Activated T-helper 2 cell treated with anti-CD3 and anti-CD28 coated beads, Interferon-gamma antibody, Interleukin-2, Interleukin-4, amounts not matched to agents 10 μg/mL and 5 μg/mL and 100 μg/mL, durations not matched to agents 14 hours and 24 hours and 36 hours (primary cell): ENCODE measurements at regions not wholly inside any gene's neighbourhood (a gene's known extent, or its start where the extent isn't known, plus 50 kb on each side); places are given as distances from the start of the nearest gene placed in this dataset.

Source experiments
- DNase-seq: peaks from one replicate; pipeline ENCODE4 v3.0.0; 2021; ENCODE audit warnings: low spot score
- H3K27ac Mint-ChIP-seq: one replicate; pipeline ENCODE4 v1.8.0; 2021; ENCODE audit warnings: mixed read lengths
- H3K27me3 Mint-ChIP-seq: one replicate; pipeline ENCODE4 v1.8.0; 2021; ENCODE audit warnings: low read depth, mixed read lengths
- H3K36me3 Mint-ChIP-seq: one replicate; pipeline ENCODE4 v1.8.0; 2021; ENCODE audit warnings: low read depth, mixed read lengths
- H3K4me1 Mint-ChIP-seq: one replicate; pipeline ENCODE4 v1.8.0; 2021; ENCODE audit warnings: low read depth, mixed read lengths
- H3K4me3 Mint-ChIP-seq: one replicate; pipeline ENCODE4 v1.8.0; 2021; ENCODE audit warnings: low read depth, mild to moderate bottlenecking, moderate library complexity, mixed read lengths
- H3K9me3 Mint-ChIP-seq: one replicate; pipeline ENCODE4 v1.8.0; 2021; ENCODE audit warnings: mixed read lengths
- intact Hi-C: fragments of 100-400 bp; cut with micrococcal nuclease; formaldehyde crosslinking; loops from one replicate; pipeline ENCODE4 v1.15.1; 2023

GRCh38 chr2:42954227-42954962 lies 162.0 kb upstream of the HAAO start:
- Mint-ChIP-seq H3K27ac (no peak overlapping the region), H3K4me1 (no peaks in the 10 kb centered on the region), H3K9me3 (no peaks in the 10 kb centered on the region), H3K36me3 (no peaks in the 10 kb centered on the region), H3K4me3 (no peak overlapping the region), H3K27me3 (peaks cover 3% of the 10 kb centered on the region)
- no peak for DNase-seq
- intact Hi-C loops, result no loop called here

GRCh38 chr2:42953216-42953615 lies 160.8 kb upstream of the HAAO start:
- no peaks in the 10 kb centered on the region for H3K4me1 Mint-ChIP-seq
- intact Hi-C loops, result no loop called here
- H3K9me3 Mint-ChIP-seq, result no peaks in the 10 kb centered on the region
- peaks cover 3% of the 10 kb centered on the region for H3K27me3 Mint-ChIP-seq
- DNase-seq, result no peak
- H3K36me3 Mint-ChIP-seq, result no peaks in the 10 kb centered on the region
- no peak overlapping the region for H3K4me3 Mint-ChIP-seq
- no peak overlapping the region for H3K27ac Mint-ChIP-seq

- peaks cover 3% of the 10 kb centered on the region for H3K27me3 Mint-ChIP-seq
These were observed 159.0 kb upstream of the HAAO start for GRCh38 chr2:42951263-42951938.

GRCh38 chr2:42949125-42949524 lies 156.7 kb upstream of the HAAO start:
- no peak overlapping the region for H3K4me3 Mint-ChIP-seq
- H3K9me3 Mint-ChIP-seq, result no peaks in the 10 kb centered on the region
- intact Hi-C loops, result loop anchor here (5.0 to 10.0 kb wide), 3 partner anchors 124 to 658 kb away; no protein-coding TSS in a partner anchor
- H3K27me3 Mint-ChIP-seq, result peaks cover 3% of the 10 kb centered on the region
- peaks cover 3% of the 10 kb centered on the region for H3K4me1 Mint-ChIP-seq
- DNase-seq, result no peak
- no peak overlapping the region for H3K27ac Mint-ChIP-seq
- H3K36me3 Mint-ChIP-seq, result no peaks in the 10 kb centered on the region

More at GRCh38 chr2:42951263-42951938, 159.0 kb upstream of the HAAO start:
- Mint-ChIP-seq H3K4me3 (no peak overlapping the region), H3K36me3 (no peaks in the 10 kb centered on the region), H3K27ac (no peak overlapping the region), H3K9me3 (no peaks in the 10 kb centered on the region), H3K4me1 (peaks cover 3% of the 10 kb centered on the region)
- no peak for DNase-seq
- intact Hi-C loops, result no loop called here

- intact Hi-C loops, result loop anchor here (2.0 to 10.0 kb wide), 6 partner anchors 123 to 659 kb away; no protein-coding TSS in a partner anchor
- peaks cover 3% of the 10 kb centered on the region for H3K4me1 Mint-ChIP-seq
- no peak for DNase-seq
- peaks cover 3% of the 10 kb centered on the region for H3K27me3 Mint-ChIP-seq
- no peak overlapping the region for H3K27ac Mint-ChIP-seq
- no peaks in the 10 kb centered on the region for H3K9me3 Mint-ChIP-seq
- no peaks in the 10 kb centered on the region for H3K36me3 Mint-ChIP-seq
- no peak overlapping the region for H3K4me3 Mint-ChIP-seq
These were observed 155.6 kb upstream of the HAAO start for GRCh38 chr2:42947809-42948600.

GRCh38 chr2:42944779-42945415 lies 152.5 kb upstream of the HAAO start:
- H3K9me3 Mint-ChIP-seq, result no peaks in the 10 kb centered on the region
- no peak overlapping the region for H3K27ac Mint-ChIP-seq
- DNase-seq, result no peak
- no peak overlapping the region for H3K4me3 Mint-ChIP-seq
- H3K27me3 Mint-ChIP-seq, result peaks cover 2% of the 10 kb centered on the region
- peaks cover 3% of the 10 kb centered on the region for H3K4me1 Mint-ChIP-seq
- H3K36me3 Mint-ChIP-seq, result no peaks in the 10 kb centered on the region
- intact Hi-C loops, result loop anchor here (5.0 to 10.0 kb wide), 3 partner anchors 120 to 662 kb away; no protein-coding TSS in a partner anchor

GRCh38 chr2:42942990-42943493 lies 150.7 kb upstream of the HAAO start:
- no peak for DNase-seq
- H3K27me3 Mint-ChIP-seq, result peaks cover 2% of the 10 kb centered on the region
- no peak overlapping the region for H3K27ac Mint-ChIP-seq
- intact Hi-C loops, result loop anchor here (10.0 kb wide), 1 partner anchor 118 kb away; no protein-coding TSS in a partner anchor
- H3K36me3 Mint-ChIP-seq, result no peaks in the 10 kb centered on the region
- no peak overlapping the region for H3K4me3 Mint-ChIP-seq
- no peaks in the 10 kb centered on the region for H3K9me3 Mint-ChIP-seq
- H3K4me1 Mint-ChIP-seq, result peaks cover 3% of the 10 kb centered on the region

GRCh38 chr2:42942214-42942989 lies 150.0 kb upstream of the HAAO start:
- no peak overlapping the region for H3K4me3 Mint-ChIP-seq
- intact Hi-C loops, result loop anchor here (10.0 kb wide), 1 partner anchor 118 kb away; no protein-coding TSS in a partner anchor

GRCh38 chr2:42941633-42942176 lies 149.3 kb upstream of the HAAO start:
- no peak for DNase-seq
- no peaks in the 10 kb centered on the region for H3K36me3 Mint-ChIP-seq
- no peak overlapping the region for H3K27ac Mint-ChIP-seq
- no peak overlapping the region for H3K4me3 Mint-ChIP-seq
- no peaks in the 10 kb centered on the region for H3K4me1 Mint-ChIP-seq
- H3K9me3 Mint-ChIP-seq, result no peaks in the 10 kb centered on the region
- intact Hi-C loops, result loop anchor here (10.0 kb wide), 1 partner anchor 117 kb away; no protein-coding TSS in a partner anchor
- peaks cover 2% of the 10 kb centered on the region for H3K27me3 Mint-ChIP-seq

More at GRCh38 chr2:42942214-42942989, 150.0 kb upstream of the HAAO start:
- Mint-ChIP-seq H3K36me3 (no peaks in the 10 kb centered on the region), H3K9me3 (no peaks in the 10 kb centered on the region), H3K4me1 (peaks cover 3% of the 10 kb centered on the region), H3K27ac (no peak overlapping the region), H3K27me3 (peaks cover 2% of the 10 kb centered on the region)
- DNase-seq, result no peak

GRCh38 chr2:42939411-42940206 lies 147.2 kb upstream of the HAAO start:
- peaks cover 2% of the 10 kb centered on the region for H3K27me3 Mint-ChIP-seq
- H3K4me3 Mint-ChIP-seq, result no peak overlapping the region
- H3K36me3 Mint-ChIP-seq, result no peaks in the 10 kb centered on the region
- H3K4me1 Mint-ChIP-seq, result no peaks in the 10 kb centered on the region
- H3K27ac Mint-ChIP-seq, result no peak overlapping the region
- no peak for DNase-seq
- no peaks in the 10 kb centered on the region for H3K9me3 Mint-ChIP-seq
- intact Hi-C loops, result loop anchor here (5.0 to 10.0 kb wide), 2 partner anchors 97 to 115 kb away; no protein-coding TSS in a partner anchor
